ENCODE measurements at regions not wholly inside any gene's neighbourhood (a gene's known extent, or its start where the extent isn't known, plus 50 kb on each side); places are given as distances from the start of the nearest gene placed in this dataset.

GRCh38 chr3:164341086-164341485 is 737.2 kb downstream of the SI start:
- TF ChIP-seq EZH2 (IDR thresholded peaks at IDR 0.05; ENCODE audit: borderline replicate concordance, low read length) (no peak), CTCF (IDR thresholded peaks at IDR 0.05; ENCODE audit: low read length) (no peak)
- H3K27me3 ChIP-seq (ENCODE audit: insufficient read depth, low read length): no peaks in the 10 kb centered on the region
- no peaks in the 10 kb centered on the region for H3K4me1 ChIP-seq (ENCODE audit: insufficient read depth, low read length, severe bottlenecking)
- H3F3A ChIP-seq (ENCODE audit: insufficient read depth, low read length): no peaks in the 10 kb centered on the region
- no peaks in the 10 kb centered on the region for H3K79me2 ChIP-seq (ENCODE audit: insufficient read depth, low read length)
- H3K9me3 ChIP-seq (ENCODE audit: low read length): no peaks in the 10 kb centered on the region
- H3K9me2 ChIP-seq (ENCODE audit: low read depth, low read length): no peaks in the 10 kb centered on the region
- H3K27ac ChIP-seq (ENCODE audit: low read depth, low read length, poor library complexity, severe bottlenecking): no peak overlapping the region
- H3K9ac ChIP-seq (ENCODE audit: low read length): no peak overlapping the region
- H3K4me3 ChIP-seq (ENCODE audit: low read depth, low read length, poor library complexity, severe bottlenecking): no peak overlapping the region
- no peaks in the 10 kb centered on the region for H3K36me3 ChIP-seq (ENCODE audit: insufficient read depth, low read length)
- no peak overlapping the region for H3K4me2 ChIP-seq (ENCODE audit: low read length)
- H2AFZ ChIP-seq (ENCODE audit: low read length): no peak overlapping the region
- no peaks in the 10 kb centered on the region for H4K20me1 ChIP-seq (ENCODE audit: insufficient read depth, low read length)

GRCh38 chr3:164340273-164340672 is 738.0 kb downstream of the SI start:
- TF ChIP-seq EZH2 (IDR thresholded peaks at IDR 0.05; ENCODE audit: borderline replicate concordance, low read length): no peak
- no peak for TF ChIP-seq CTCF (IDR thresholded peaks at IDR 0.05; ENCODE audit: low read length)

GRCh38 chr3:164332831-164333802 is 745.2 kb downstream of the SI start:
- Histone ChIP-seq H3K9me3 (ENCODE audit: low read length) (no peaks in the 10 kb centered on the region), H3K79me2 (ENCODE audit: insufficient read depth, low read length) (no peaks in the 10 kb centered on the region), H3K4me3 (ENCODE audit: low read depth, low read length, poor library complexity, severe bottlenecking) (no peak overlapping the region), H3K4me1 (ENCODE audit: insufficient read depth, low read length, severe bottlenecking) (no peaks in the 10 kb centered on the region), H4K20me1 (ENCODE audit: insufficient read depth, low read length) (no peaks in the 10 kb centered on the region), H3K36me3 (ENCODE audit: insufficient read depth, low read length) (no peaks in the 10 kb centered on the region), H3K4me2 (ENCODE audit: low read length) (no peak overlapping the region), H3F3A (ENCODE audit: insufficient read depth, low read length) (no peaks in the 10 kb centered on the region), H2AFZ (ENCODE audit: low read length) (no peak overlapping the region), H3K9me2 (ENCODE audit: low read depth, low read length) (no peaks in the 10 kb centered on the region), H3K27ac (ENCODE audit: low read depth, low read length, poor library complexity, severe bottlenecking) (no peak overlapping the region), H3K27me3 (ENCODE audit: insufficient read depth, low read length) (no peaks in the 10 kb centered on the region), H3K9ac (ENCODE audit: low read length) (no peak overlapping the region)
- TF ChIP-seq EZH2 (IDR thresholded peaks at IDR 0.05; ENCODE audit: borderline replicate concordance, low read length): no peak
- no peak for TF ChIP-seq CTCF (IDR thresholded peaks at IDR 0.05; ENCODE audit: low read length)

More at GRCh38 chr3:164340273-164340672, 738.0 kb downstream of the SI start:
- Histone ChIP-seq H4K20me1 (ENCODE audit: insufficient read depth, low read length) (no peaks in the 10 kb centered on the region), H3K36me3 (ENCODE audit: insufficient read depth, low read length) (no peaks in the 10 kb centered on the region), H3K9me2 (ENCODE audit: low read depth, low read length) (no peaks in the 10 kb centered on the region), H3K9ac (ENCODE audit: low read length) (no peak overlapping the region), H3K9me3 (ENCODE audit: low read length) (no peaks in the 10 kb centered on the region), H2AFZ (ENCODE audit: low read length) (no peak overlapping the region), H3K79me2 (ENCODE audit: insufficient read depth, low read length) (no peaks in the 10 kb centered on the region), H3K4me1 (ENCODE audit: insufficient read depth, low read length, severe bottlenecking) (no peaks in the 10 kb centered on the region), H3K4me2 (ENCODE audit: low read length) (no peak overlapping the region), H3K27me3 (ENCODE audit: insufficient read depth, low read length) (no peaks in the 10 kb centered on the region), H3K27ac (ENCODE audit: low read depth, low read length, poor library complexity, severe bottlenecking) (no peak overlapping the region), H3K4me3 (ENCODE audit: low read depth, low read length, poor library complexity, severe bottlenecking) (no peak overlapping the region), H3F3A (ENCODE audit: insufficient read depth, low read length) (no peaks in the 10 kb centered on the region)
